ENCODE measurements at regions not wholly inside any gene's neighbourhood (a gene's known extent, or its start where the extent isn't known, plus 50 kb on each side); places are given as distances from the start of the nearest gene placed in this dataset.

DNA sequence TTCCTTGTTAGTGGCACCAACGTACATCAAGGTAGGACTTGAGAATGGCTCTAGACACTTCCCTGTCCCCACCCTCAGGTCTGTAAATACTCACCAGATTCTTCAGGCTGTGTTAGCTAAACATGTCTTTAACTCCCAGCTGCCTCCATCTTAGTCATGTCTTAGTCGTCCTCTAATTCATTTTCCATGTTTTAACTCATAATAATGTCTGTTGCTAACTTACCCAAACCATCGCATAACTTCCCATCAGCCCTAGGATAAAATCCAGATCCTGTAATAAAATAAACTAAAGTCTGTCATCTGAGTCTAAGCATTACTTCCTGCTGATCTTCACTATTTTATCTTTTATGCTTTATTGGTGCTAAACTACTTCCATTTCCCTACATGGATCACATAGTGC, 600.0 kb upstream of the CELF2 start:
- TF ChIP-seq, protein P1, sequence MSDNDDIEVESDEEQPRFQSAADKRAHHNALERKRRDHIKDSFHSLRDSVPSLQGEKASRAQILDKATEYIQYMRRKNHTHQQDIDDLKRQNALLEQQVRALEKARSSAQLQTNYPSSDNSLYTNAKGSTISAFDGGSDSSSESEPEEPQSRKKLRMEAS (IDR thresholded peaks at IDR 0.05), result no peak
- TF ChIP-seq CREB1 (IDR thresholded peaks at IDR 0.05; ENCODE audit: low read depth) (no peak), CEBPB (IDR thresholded peaks at IDR 0.05) (no peak)
